PC-3 (cell line): ENCODE measurements at regions not wholly inside any gene's neighbourhood (a gene's known extent, or its start where the extent isn't known, plus 50 kb on each side); places are given as distances from the start of the nearest gene placed in this dataset.
A peak's percentile ranks its signal among the peaks of the same experiment; 100 is the strongest.

Experiments
- ATAC-seq: fragments of 200-7000 bp; cut with Tn5 transposase; 2 replicates; pipeline ENCODE4 v1.9.1; 2020; ENCODE audit warnings: mild to moderate bottlenecking, moderate library complexity
- BruUV-seq: library from RNA; stranded (reverse); fragments of 400-500 nt; replicated peaks from 2 replicates; lab custom pipeline; 2021; lab: Mats Ljungman, UMichigan
- CTCF ChIA-PET: fragments of 300-600 bp; sonication (Branson Sonifier 250); formaldehyde crosslinking; loops from one replicate; lab custom pipeline; 2022; ENCODE audit warnings: antibody characterized with exemption; lab: Charles Lee
- POLR2A ChIA-PET: fragments of 300-600 bp; sonication (Branson Sonifier 250); formaldehyde crosslinking; loops from one replicate; lab custom pipeline; 2022; ENCODE audit warnings: antibody characterized with exemption; ENCODE audit not compliant: unreplicated experiment; lab: Charles Lee
- DNase-seq: peaks from one replicate; pipeline ENCODE4 v3.0.0-alpha.2; 2015
- H2AFZ ChIP-seq: fragments of 300-600 bp; sonication (generic); 2 replicates; pipeline ENCODE4 v1.6.0; 2016; ENCODE audit warnings: antibody characterized with exemption, low read length
- H3F3A ChIP-seq: fragments of 300-600 bp; sonication (generic); one replicate; pipeline ENCODE4 v1.6.0; 2017; ENCODE audit warnings: antibody characterized with exemption, low read length, control low read depth, mild to moderate bottlenecking; ENCODE audit not compliant: unreplicated experiment
- H3K27ac ChIP-seq: fragments of 300-600 bp; sonication (generic); 2 replicates; pipeline ENCODE4 v1.5.1; 2016; ENCODE audit warnings: mild to moderate bottlenecking, low read length
- H3K27me3 ChIP-seq: fragments of 300-600 bp; sonication (generic); 2 replicates; pipeline ENCODE4 v1.6.1; 2016; ENCODE audit warnings: low read length, mixed read lengths
- H3K36me3 ChIP-seq: fragments of 300-600 bp; sonication (generic); 2 replicates; pipeline ENCODE4 v1.6.1; 2016; ENCODE audit warnings: low read depth, mixed run types, low read length, mixed read lengths
- H3K4me1 ChIP-seq: fragments of 300-600 bp; sonication (generic); 2 replicates; pipeline ENCODE4 v1.5.1; 2016; ENCODE audit warnings: low read length; ENCODE audit not compliant: insufficient read depth
- H3K4me2 ChIP-seq: fragments of 300-600 bp; sonication (generic); 2 replicates; pipeline ENCODE4 v1.6.0; 2016; ENCODE audit warnings: low read length
- H3K4me3 ChIP-seq: fragments of 300-600 bp; sonication (generic); 2 replicates; pipeline ENCODE4 v1.5.1; 2016; ENCODE audit warnings: mild to moderate bottlenecking, low read length, mixed read lengths
- H3K79me2 ChIP-seq: fragments of 300-600 bp; sonication (generic); 2 replicates; pipeline ENCODE4 v1.6.1; 2017; ENCODE audit warnings: low read length, mixed read lengths
- H3K9ac ChIP-seq: fragments of 300-600 bp; sonication (generic); 2 replicates; pipeline ENCODE4 v1.6.0; 2016; ENCODE audit warnings: mild to moderate bottlenecking, low read length
- H3K9me2 ChIP-seq: fragments of 300-600 bp; sonication (generic); replicated peaks from 2 replicates; pipeline ENCODE4 v1.6.1; 2016; ENCODE audit warnings: mixed run types, low read length, mixed read lengths
- H3K9me3 ChIP-seq: fragments of 300-600 bp; sonication (generic); 2 replicates; pipeline ENCODE4 v1.6.1; 2016; ENCODE audit warnings: low read length, mixed read lengths
- H4K20me1 ChIP-seq: fragments of 300-600 bp; sonication (generic); 2 replicates; pipeline ENCODE4 v1.6.1; 2016; ENCODE audit warnings: low read length, mixed read lengths
- EZH2 ChIP-seq: fragments of 300-600 bp; sonication (generic); IDR thresholded peaks from one replicate; pipeline ENCODE4 v1.6.1; 2017; ENCODE audit warnings: antibody characterized with exemption, mild to moderate bottlenecking, low read length; ENCODE audit not compliant: unreplicated experiment
- EZH2phosphoT487 ChIP-seq: fragments of 300-600 bp; sonication (generic); IDR thresholded peaks from 2 replicates; pipeline ENCODE4 v1.6.1; 2018; ENCODE audit warnings: mild to moderate bottlenecking, antibody characterized with exemption, low read length, borderline replicate concordance
- intact Hi-C: fragments of 100-400 bp; cut with micrococcal nuclease; formaldehyde crosslinking; loops from 2 replicates; pipeline ENCODE4 v1.9.0; 2023
- TF ChIP-seq, protein P1 (sequence below): fragments of 300-600 bp; sonication (generic); conservative IDR thresholded peaks from 2 replicates; pipeline ENCODE4 v1.5.1; 2017; ENCODE audit warnings: antibody characterized with exemption, low read depth, mild to moderate bottlenecking, low read length

DNA sequence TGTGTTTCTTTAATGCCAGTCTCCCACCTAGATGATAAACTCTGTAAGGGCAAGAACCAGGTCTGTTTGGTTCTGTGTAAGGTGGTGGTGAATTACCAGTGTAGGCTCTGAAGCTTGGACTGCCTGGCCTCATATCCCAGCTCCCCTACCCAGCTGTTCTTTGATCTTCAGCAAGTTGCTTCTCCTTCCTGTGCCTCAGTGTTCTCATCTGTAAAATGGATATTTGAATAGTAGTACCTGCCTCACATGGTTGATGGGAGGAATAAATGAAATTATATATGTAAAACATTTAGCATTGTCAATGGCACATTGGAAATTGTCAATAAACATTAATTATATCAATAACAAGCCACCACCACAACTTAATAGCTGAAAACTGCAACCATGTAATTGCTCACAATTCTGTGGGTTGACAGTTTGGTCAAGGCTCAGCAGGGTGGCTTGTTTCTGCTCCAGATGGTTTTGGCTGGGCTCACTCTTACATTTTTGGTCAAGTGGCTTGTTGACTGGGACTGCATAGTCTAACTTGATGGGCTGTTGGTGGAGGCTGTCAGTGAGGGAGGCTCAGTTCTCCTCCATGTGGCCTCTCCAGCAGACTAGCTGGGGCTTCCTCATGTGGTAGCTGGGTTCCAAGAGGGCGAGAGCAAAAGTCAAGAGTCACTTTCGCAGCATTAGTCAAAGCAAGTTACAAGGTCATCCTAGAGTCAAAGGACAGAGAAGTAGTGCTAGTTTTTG lies 84.5 kb upstream of the DUSP5 start:
- Histone ChIP-seq H3K27ac (peak overlapping the region; percentile 96), H3K9me3 (no peaks in the 10 kb centered on the region), H3K4me3 (no peak overlapping the region), H3F3A (peaks cover 4% of the 10 kb centered on the region), H3K4me2 (no peak overlapping the region), H4K20me1 (no peaks in the 10 kb centered on the region), H2AFZ (no peak overlapping the region), H3K27me3 (no peaks in the 10 kb centered on the region), H3K9me2 (no peaks in the 10 kb centered on the region), H3K36me3 (no peaks in the 10 kb centered on the region), H3K9ac (peak overlapping the region; percentile 75), H3K79me2 (no peaks in the 10 kb centered on the region), H3K4me1 (peaks cover 66% of the 10 kb centered on the region)
- ChIA-PET POLR2A (no interaction called here), CTCF (no interaction called here)
- BruUV-seq: no TSS peak
- ATAC-seq (no peak), DNase-seq (no peak)
- intact Hi-C loops: loop anchor here (5.0 kb wide), 1 partner anchor 154 kb away; the partner anchor contains the start of gene SMC3
- TF ChIP-seq EZH2phosphoT487 (no peak), EZH2 (no peak)
- TF ChIP-seq, protein P1, sequence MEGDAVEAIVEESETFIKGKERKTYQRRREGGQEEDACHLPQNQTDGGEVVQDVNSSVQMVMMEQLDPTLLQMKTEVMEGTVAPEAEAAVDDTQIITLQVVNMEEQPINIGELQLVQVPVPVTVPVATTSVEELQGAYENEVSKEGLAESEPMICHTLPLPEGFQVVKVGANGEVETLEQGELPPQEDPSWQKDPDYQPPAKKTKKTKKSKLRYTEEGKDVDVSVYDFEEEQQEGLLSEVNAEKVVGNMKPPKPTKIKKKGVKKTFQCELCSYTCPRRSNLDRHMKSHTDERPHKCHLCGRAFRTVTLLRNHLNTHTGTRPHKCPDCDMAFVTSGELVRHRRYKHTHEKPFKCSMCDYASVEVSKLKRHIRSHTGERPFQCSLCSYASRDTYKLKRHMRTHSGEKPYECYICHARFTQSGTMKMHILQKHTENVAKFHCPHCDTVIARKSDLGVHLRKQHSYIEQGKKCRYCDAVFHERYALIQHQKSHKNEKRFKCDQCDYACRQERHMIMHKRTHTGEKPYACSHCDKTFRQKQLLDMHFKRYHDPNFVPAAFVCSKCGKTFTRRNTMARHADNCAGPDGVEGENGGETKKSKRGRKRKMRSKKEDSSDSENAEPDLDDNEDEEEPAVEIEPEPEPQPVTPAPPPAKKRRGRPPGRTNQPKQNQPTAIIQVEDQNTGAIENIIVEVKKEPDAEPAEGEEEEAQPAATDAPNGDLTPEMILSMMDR: no peak

DNA sequence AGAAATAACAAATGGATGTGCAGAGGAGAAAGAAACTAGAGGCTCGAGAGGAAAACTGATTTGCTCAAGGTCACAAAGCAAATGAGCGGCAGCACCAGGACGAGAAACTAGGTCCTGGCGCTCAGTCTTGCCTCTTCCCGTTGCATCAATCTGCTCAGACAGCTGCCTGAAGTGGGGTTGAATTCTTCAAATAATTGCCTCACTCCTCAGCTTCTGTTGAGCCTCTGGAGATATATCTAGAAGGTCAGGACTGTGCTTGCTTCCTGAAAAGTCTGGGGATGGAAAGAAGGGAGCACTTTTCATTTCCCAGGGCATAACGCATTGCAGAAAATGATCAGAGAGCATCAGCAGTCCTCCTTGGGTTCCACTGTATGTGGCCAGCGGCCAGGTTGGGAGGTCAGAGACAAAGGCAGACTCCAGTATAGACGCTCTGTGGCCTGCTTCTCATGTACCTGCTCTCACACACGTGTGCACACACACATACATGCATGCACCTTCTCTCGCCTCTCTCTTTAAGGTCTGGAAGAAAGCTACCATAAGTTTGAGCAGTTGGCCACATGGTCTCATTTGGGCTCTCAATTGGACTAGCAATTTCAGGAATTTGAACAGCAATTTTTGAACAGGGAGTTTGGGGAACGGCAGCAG lies 83.7 kb upstream of the DUSP5 start:
- no TSS peak for BruUV-seq
- ATAC-seq (no peak), DNase-seq (no peak)
- peaks cover 61% of the 10 kb centered on the region for H3K4me1 ChIP-seq
- no peaks in the 10 kb centered on the region for H3K79me2 ChIP-seq
- no peaks in the 10 kb centered on the region for H3K9me2 ChIP-seq
- H3K4me3 ChIP-seq: no peak overlapping the region
- TF ChIP-seq EZH2 (no peak), EZH2phosphoT487 (no peak)
- TF ChIP-seq, protein P1: no peak
- no peaks in the 10 kb centered on the region for H4K20me1 ChIP-seq
- peak overlapping the region; percentile 96 for H3K27ac ChIP-seq
- H3K27me3 ChIP-seq: no peaks in the 10 kb centered on the region
- ChIA-PET CTCF (interaction anchor here (0.6 to 0.9 kb wide), 2 partner anchors 58 to 136 kb away, joined by 3 to 4 read pairs; no protein-coding TSS in a partner anchor), POLR2A (interaction anchor here (0.5 to 1.3 kb wide), 7 partner anchors 15 to 109 kb away, joined by 3 to 7 read pairs (median 3); partner anchors contain the start of gene SMNDC1)
- intact Hi-C loops: loop anchor here (1.0 to 5.0 kb wide), 4 partner anchors 15 to 153 kb away; partner anchors contain the start of gene SMC3
- H3F3A ChIP-seq: peaks cover 4% of the 10 kb centered on the region
- peak overlapping the region; percentile 29; the same call in 1 of the 2 replicates for H3K4me2 ChIP-seq
- H2AFZ ChIP-seq: no peak overlapping the region
- no peaks in the 10 kb centered on the region for H3K36me3 ChIP-seq
- no peaks in the 10 kb centered on the region for H3K9me3 ChIP-seq
- peak overlapping the region; percentile 75 for H3K9ac ChIP-seq
